HepG2 (cell line): ENCODE measurements at regions not wholly inside any gene's neighbourhood (a gene's known extent, or its start where the extent isn't known, plus 50 kb on each side); places are given as distances from the start of the nearest gene placed in this dataset.

Source experiments
- ATAC-seq: fragments of 200-7000 bp; cut with Tn5 transposase; 3 replicates; pipeline ENCODE4 v1.9.1; 2020; ENCODE audit warnings: mild to moderate bottlenecking, moderate library complexity
- BruUV-seq: library from RNA; stranded (reverse); fragments of 400-500 nt; replicated peaks from 2 replicates; lab custom pipeline; 2021; lab: Mats Ljungman, UMichigan
- CTCF ChIA-PET: fragments of 300-600 bp; formaldehyde crosslinking; extraction: SDS; loops from one replicate; lab custom pipeline; 2021; ENCODE audit warnings: low total read pairs, inconsistent platforms, low intra/inter-chr PET ratio; lab: Yijun Ruan, JAX
- POLR2A ChIA-PET: fragments of 350-600 bp; sonication (Branson Sonifier 250); formaldehyde crosslinking; loops from one replicate; lab custom pipeline; 2020; ENCODE audit warnings: antibody characterized with exemption, inconsistent platforms; lab: Yijun Ruan, JAX
- DNase-seq: peaks from one replicate; pipeline ENCODE4 v3.0.0-alpha.2; 2015; ENCODE audit warnings: low spot score
- FAIRE-seq: peaks from 3 replicates; lab custom pipeline; 2011; peaks lifted over from hg19 to GRCh38; lab: Jason Lieb, UNC
- H2AFZ ChIP-seq: one replicate; pipeline ENCODE4 v1.6.1; 2011; ENCODE audit warnings: low read length, inconsistent platforms
- H3K27ac ChIP-seq: fragments of 300-600 bp; 3 replicates; pipeline ENCODE4 v1.8.0; 2011; ENCODE audit warnings: mixed run types, mild to moderate bottlenecking, mixed read lengths, low read length, inconsistent platforms; ENCODE audit not compliant: insufficient read depth; ENCODE audit errors: extremely low read length
- H3K27me3 ChIP-seq, 2 experiments: fragments of 200-600 bp in 1 of 2; 2 replicates in 1 of 2; 3 replicates in 1 of 2; pipeline versions ENCODE4 v1.6.0 to v1.8.0; 2011; ENCODE audit warnings: low read length in 2 of 2, mild to moderate bottlenecking in 2 of 2, moderate library complexity in 2 of 2, inconsistent platforms in 1 of 2; ENCODE audit not compliant: insufficient read depth in 2 of 2, control insufficient read depth in 1 of 2
- H3K36me3 ChIP-seq, 2 experiments: fragments of 200-600 bp in 1 of 2; replicated peaks in 1 of 2; 2 replicates in 1 of 2; 3 replicates in 1 of 2; pipeline versions ENCODE4 v1.5.1 to v1.8.0; 2011; ENCODE audit warnings: low read length in 2 of 2, inconsistent platforms in 1 of 2; ENCODE audit not compliant: insufficient read depth in 2 of 2, control insufficient read depth in 1 of 2
- H3K4me1 ChIP-seq: 2 replicates; pipeline ENCODE4 v1.5.1; 2012; ENCODE audit warnings: low read length, inconsistent platforms; ENCODE audit not compliant: insufficient read depth
- H3K4me2 ChIP-seq: 2 replicates; pipeline ENCODE4 v1.6.0; 2011; ENCODE audit warnings: low read depth, low read length, inconsistent platforms
- H3K4me3 ChIP-seq, 3 experiments: fragments of 200-600 bp in 1 of 3; sonication (generic), shearing (Covaris generic) in 1 of 3; replicated peaks in 1 of 3; 2 replicates each; pipeline ENCODE4 v1.5.1; 2011 to 2016; ENCODE audit warnings: low read length in 3 of 3, inconsistent platforms in 2 of 3, low read depth in 2 of 3, mild to moderate bottlenecking in 2 of 3, control low read depth in 1 of 3, mixed read lengths in 1 of 3; ENCODE audit not compliant: insufficient read depth in 1 of 3
- H3K79me2 ChIP-seq: one replicate; pipeline ENCODE4 v1.6.1; 2011; ENCODE audit warnings: low read length, inconsistent platforms; ENCODE audit not compliant: insufficient read depth
- H3K9ac ChIP-seq: 2 replicates; pipeline ENCODE4 v1.6.0; 2011; ENCODE audit warnings: mild to moderate bottlenecking, low read depth, low read length, inconsistent platforms; ENCODE audit not compliant: insufficient read depth
- H3K9me3 ChIP-seq: 2 replicates; pipeline ENCODE4 v1.5.1; 2012; ENCODE audit warnings: mild to moderate bottlenecking, low read length
- H4K20me1 ChIP-seq: 2 replicates; pipeline ENCODE4 v1.6.0; 2011; ENCODE audit warnings: inconsistent platforms, mild to moderate bottlenecking, low read length, moderate library complexity; ENCODE audit not compliant: insufficient read depth
- AFF4 ChIP-seq: sonication (generic); formaldehyde crosslinking; IDR thresholded peaks from 2 replicates; pipeline ENCODE4 v1.4.0; 2020; ENCODE audit warnings: missing genetic modification reagents
- ATRX ChIP-seq: sonication (generic); formaldehyde crosslinking; IDR thresholded peaks from 2 replicates; pipeline ENCODE4 v1.4.0; 2020; ENCODE audit warnings: missing genetic modification reagents, borderline replicate concordance
- CTCF ChIP-seq: sonication (generic); formaldehyde crosslinking; IDR thresholded peaks from 2 replicates; pipeline ENCODE4 v1.5.0; 2020; ENCODE audit warnings: mild to moderate bottlenecking, missing genetic modification reagents, moderate library complexity
- EED ChIP-seq: sonication (generic); formaldehyde crosslinking; IDR thresholded peaks from 2 replicates; pipeline ENCODE4 v1.5.0; 2020; ENCODE audit warnings: mild to moderate bottlenecking, missing genetic modification reagents
- FOSL2 ChIP-seq: sonication (generic); formaldehyde crosslinking; IDR thresholded peaks from 2 replicates; pipeline ENCODE4 v1.4.0; 2020; ENCODE audit warnings: missing genetic modification reagents
- GZF1 ChIP-seq: sonication (generic); formaldehyde crosslinking; IDR thresholded peaks from 2 replicates; pipeline ENCODE4 v1.5.1; 2020; ENCODE audit warnings: mild to moderate bottlenecking, missing genetic modification reagents
- JUNB ChIP-seq: sonication (generic); formaldehyde crosslinking; IDR thresholded peaks from 2 replicates; pipeline ENCODE4 v1.8.0; 2022; ENCODE audit warnings: missing genetic modification reagents, mild to moderate bottlenecking, borderline replicate concordance
- KAT7 ChIP-seq: IDR thresholded peaks from 2 replicates; pipeline ENCODE4 v1.6.1; 2018; ENCODE audit warnings: borderline replicate concordance, missing compliant biosample characterization
- MAFF ChIP-seq: IDR thresholded peaks from 2 replicates; pipeline ENCODE4 v1.6.1; 2011; ENCODE audit warnings: low read depth, low read length, improper control_type of control experiment
- MAFK ChIP-seq, 2 experiments: IDR thresholded peaks in 1 of 2; conservative IDR thresholded peaks in 1 of 2; 2 replicates each; pipeline ENCODE4 v1.6.1; 2011; ENCODE audit warnings: improper control_type of control experiment in 2 of 2, low read length in 2 of 2
- SMAD9 ChIP-seq: sonication (generic); formaldehyde crosslinking; IDR thresholded peaks from 2 replicates; pipeline ENCODE4 v1.5.1; 2020; ENCODE audit warnings: mild to moderate bottlenecking, missing genetic modification reagents
- SP4 ChIP-seq: sonication (generic); formaldehyde crosslinking; IDR thresholded peaks from 2 replicates; pipeline ENCODE4 v1.8.1; 2023; ENCODE audit warnings: mild to moderate bottlenecking, missing genetic modification reagents
- SYNCRIP ChIP-seq: fragments of 200-400 bp; formaldehyde crosslinking; IDR thresholded peaks from 2 replicates; pipeline ENCODE4 v1.6.1; 2018; ENCODE audit warnings: mild to moderate bottlenecking, low read depth, low read length; ENCODE audit not compliant: insufficient read depth
- ZFP82 ChIP-seq: sonication (generic); formaldehyde crosslinking; IDR thresholded peaks from 2 replicates; pipeline ENCODE4 v1.5.1; 2020; ENCODE audit warnings: mild to moderate bottlenecking, missing genetic modification reagents, borderline replicate concordance
- ZNF432 ChIP-seq: sonication (generic); formaldehyde crosslinking; IDR thresholded peaks from 2 replicates; pipeline ENCODE4 v1.5.0; 2020; ENCODE audit warnings: missing genetic modification reagents, mild to moderate bottlenecking, borderline replicate concordance
- ZNF552 ChIP-seq: sonication (generic); formaldehyde crosslinking; IDR thresholded peaks from 2 replicates; pipeline ENCODE4 v1.9.0; 2022; ENCODE audit warnings: missing genetic modification reagents, mild to moderate bottlenecking, borderline replicate concordance
- ZNF790 ChIP-seq: sonication (generic); formaldehyde crosslinking; IDR thresholded peaks from 2 replicates; pipeline ENCODE4 v1.8.0; 2022; ENCODE audit warnings: missing genetic modification reagents, mild to moderate bottlenecking, borderline replicate concordance
- ZNF816 ChIP-seq: sonication (generic); formaldehyde crosslinking; IDR thresholded peaks from 2 replicates; pipeline ENCODE4 v1.8.0; 2022; ENCODE audit warnings: missing genetic modification reagents, mild to moderate bottlenecking, borderline replicate concordance
- WGBS: methylation state at CpG from one replicate; pipeline ENCODE4 v1.1.6; 2017; ENCODE audit warnings: low lambda C conversion rate; 5-methylcytosine and 5-hydroxymethylcytosine counted together
- in situ Hi-C: cut with HindIII; loops from 2 replicates; pipeline ENCODE4 v1.10.0; 2017; ENCODE audit warnings: low pct_unique_long_range_greater_than_20kb; ENCODE audit not compliant: extremely low pct_ligation_motif_present
- intact Hi-C: fragments of 100-400 bp; cut with micrococcal nuclease; formaldehyde crosslinking; loops from one replicate; pipeline ENCODE4 v1.10.0; 2022; ENCODE audit not compliant: unreplicated experiment

GRCh38 chr4:164087733-164088132 is 593.2 kb downstream of the TMA16 start (continued):
- TF ChIP-seq ZNF552 (CRISPR knock-in tag) (no peak), SMAD9 (CRISPR knock-in tag) (no peak), SP4 (CRISPR knock-in tag) (no peak), ZNF790 (CRISPR knock-in tag) (no peak), SYNCRIP (no peak), ZNF816 (CRISPR knock-in tag) (no peak)

GRCh38 chr4:164095313-164096110 is 601.0 kb downstream of the TMA16 start:
- H3K4me2 ChIP-seq = no peak overlapping the region
- no peaks in the 10 kb centered on the region for H3K27me3 ChIP-seq
- no peak overlapping the region for H2AFZ ChIP-seq
- no peak overlapping the region for H3K4me3 ChIP-seq
- ATAC-seq = no peak
- no peaks in the 10 kb centered on the region for H3K4me1 ChIP-seq
- intact Hi-C loops (no loop called here), in situ Hi-C loops (no loop called here)
- CTCF ChIA-PET = no interaction called here
- no peak overlapping the region for H3K27ac ChIP-seq
- H3K79me2 ChIP-seq = no peaks in the 10 kb centered on the region
- no peaks in the 10 kb centered on the region for H4K20me1 ChIP-seq
- no peak for DNase-seq
- H3K9ac ChIP-seq = no peak overlapping the region
- FAIRE-seq = no peak
- BruUV-seq = no TSS peak
- POLR2A ChIA-PET = no interaction called here
- 8% methylated on average over 5 of the region's 5 CpGs for WGBS
- no peaks in the 10 kb centered on the region for H3K9me3 ChIP-seq
- no peaks in the 10 kb centered on the region for H3K36me3 ChIP-seq
- TF ChIP-seq ZFP82 (CRISPR knock-in tag) (no peak), KAT7 (CRISPR knock-in tag) (no peak), MAFF (peak; percentile 90), EED (CRISPR knock-in tag) (no peak), MAFK (conservative IDR thresholded peaks at IDR 0.05 in 1 of 2, IDR thresholded peaks at IDR 0.05 in 1 of 2; ENCODE audit: low read length in 2 of 2) (peak; percentile 87 to 95), ATRX (no peak), CTCF (CRISPR knock-in tag) (no peak), JUNB (CRISPR knock-in tag) (no peak), GZF1 (CRISPR knock-in tag) (no peak), ZNF432 (CRISPR knock-in tag) (no peak), FOSL2 (CRISPR knock-in tag) (no peak), AFF4 (no peak)
